ENCODE measurements at regions not wholly inside any gene's neighbourhood (a gene's known extent, or its start where the extent isn't known, plus 50 kb on each side); places are given as distances from the start of the nearest gene placed in this dataset.

DNA sequence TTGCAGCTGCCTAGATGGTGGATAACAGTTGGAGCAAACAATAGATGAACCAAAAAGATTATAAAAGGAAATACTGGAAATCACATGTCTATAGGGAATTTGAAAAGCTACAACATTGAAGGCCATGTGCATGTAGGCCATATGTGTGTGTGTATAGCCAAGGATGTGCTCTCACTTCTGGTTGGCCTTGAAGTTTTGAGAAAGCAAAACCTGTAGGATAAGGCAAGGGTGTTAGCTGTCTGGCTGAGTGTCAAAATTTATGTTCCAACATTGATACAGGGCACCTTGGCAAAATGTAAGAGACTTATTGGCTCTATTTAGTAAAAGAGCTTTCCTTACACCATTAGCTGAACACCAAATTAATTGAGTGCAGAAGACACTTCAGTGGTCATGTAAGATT, 1723.6 kb upstream of the PCDH20 start:
- CTCF ChIA-PET = no interaction called here
- no peak overlapping the region for H3K27ac ChIP-seq (ENCODE audit: insufficient read depth in 1 of 2, low read depth in 1 of 2, low read length in 2 of 2, poor library complexity in 1 of 2, severe bottlenecking in 2 of 2)

GRCh38 chr13:63129995-63130394, 1714.3 kb upstream of the PCDH20 start:
- Histone ChIP-seq H3K4me3 (ENCODE audit: control insufficient read depth in 1 of 7, extremely low read depth in 1 of 7, insufficient read depth in 4 of 7, low read depth in 2 of 7, low read length in 6 of 7) (no peak overlapping the region), H3K36me3 (ENCODE audit: control insufficient read depth in 4 of 4, insufficient read depth in 4 of 4, low read length in 3 of 4) (no peaks in the 10 kb centered on the region), H3K9me3 (ENCODE audit: control extremely low read depth in 1 of 5, control insufficient read depth in 4 of 5, insufficient read depth in 2 of 5, low read depth in 1 of 5, low read length in 4 of 5) (no peaks in the 10 kb centered on the region), H3K27ac (ENCODE audit: insufficient read depth in 1 of 2, low read depth in 1 of 2, low read length in 2 of 2, poor library complexity in 1 of 2, severe bottlenecking in 2 of 2) (no peak overlapping the region), H3K4me1 (ENCODE audit: control extremely low read depth in 1 of 4, control insufficient read depth in 4 of 4, insufficient read depth in 4 of 4, low read length in 3 of 4) (no peaks in the 10 kb centered on the region), H3K27me3 (replicated peaks in 2 of 5; ENCODE audit: control insufficient read depth in 4 of 5, insufficient read depth in 5 of 5, low read length in 4 of 5) (no peaks in the 10 kb centered on the region)
- DNase-seq = no peak
- ChIA-PET CTCF (no interaction called here), POLR2A (no interaction called here)

More for the DNA sequence above, 1723.6 kb upstream of the PCDH20 start:
- Histone ChIP-seq H3K36me3 (ENCODE audit: control insufficient read depth in 4 of 4, insufficient read depth in 4 of 4, low read length in 3 of 4) (no peaks in the 10 kb centered on the region), H3K27me3 (replicated peaks in 2 of 5; ENCODE audit: control insufficient read depth in 4 of 5, insufficient read depth in 5 of 5, low read length in 4 of 5) (no peaks in the 10 kb centered on the region), H3K4me3 (ENCODE audit: control insufficient read depth in 1 of 7, extremely low read depth in 1 of 7, insufficient read depth in 4 of 7, low read depth in 2 of 7, low read length in 6 of 7) (no peak overlapping the region), H3K9me3 (ENCODE audit: control extremely low read depth in 1 of 5, control insufficient read depth in 4 of 5, insufficient read depth in 2 of 5, low read depth in 1 of 5, low read length in 4 of 5) (no peaks in the 10 kb centered on the region), H3K4me1 (ENCODE audit: control extremely low read depth in 1 of 4, control insufficient read depth in 4 of 4, insufficient read depth in 4 of 4, low read length in 3 of 4) (no peaks in the 10 kb centered on the region)
- DNase-seq = no peak
- POLR2A ChIA-PET = no interaction called here

GRCh38 chr13:63128716-63129115, 1713.1 kb upstream of the PCDH20 start:
- no peaks in the 10 kb centered on the region for H3K27me3 ChIP-seq (replicated peaks in 2 of 5; ENCODE audit: control insufficient read depth in 4 of 5, insufficient read depth in 5 of 5, low read length in 4 of 5)
- no peaks in the 10 kb centered on the region for H3K36me3 ChIP-seq (ENCODE audit: control insufficient read depth in 4 of 4, insufficient read depth in 4 of 4, low read length in 3 of 4)
- POLR2A ChIA-PET = no interaction called here
- H3K4me1 ChIP-seq (ENCODE audit: control extremely low read depth in 1 of 4, control insufficient read depth in 4 of 4, insufficient read depth in 4 of 4, low read length in 3 of 4) = no peaks in the 10 kb centered on the region
- H3K27ac ChIP-seq (ENCODE audit: insufficient read depth in 1 of 2, low read depth in 1 of 2, low read length in 2 of 2, poor library complexity in 1 of 2, severe bottlenecking in 2 of 2) = no peak overlapping the region
- CTCF ChIA-PET = interaction anchor here (0.8 kb wide), 1 partner anchor 24 kb away, joined by 3 read pairs; no protein-coding TSS in a partner anchor
- H3K9me3 ChIP-seq (ENCODE audit: control extremely low read depth in 1 of 5, control insufficient read depth in 4 of 5, insufficient read depth in 2 of 5, low read depth in 1 of 5, low read length in 4 of 5) = no peaks in the 10 kb centered on the region
- no peak for DNase-seq
- no peak overlapping the region for H3K4me3 ChIP-seq (ENCODE audit: control insufficient read depth in 1 of 7, extremely low read depth in 1 of 7, insufficient read depth in 4 of 7, low read depth in 2 of 7, low read length in 6 of 7)
- WGBS (ENCODE audit: insufficient coverage) = no CpG with 5 or more reads among the region's 2 CpGs

DNA sequence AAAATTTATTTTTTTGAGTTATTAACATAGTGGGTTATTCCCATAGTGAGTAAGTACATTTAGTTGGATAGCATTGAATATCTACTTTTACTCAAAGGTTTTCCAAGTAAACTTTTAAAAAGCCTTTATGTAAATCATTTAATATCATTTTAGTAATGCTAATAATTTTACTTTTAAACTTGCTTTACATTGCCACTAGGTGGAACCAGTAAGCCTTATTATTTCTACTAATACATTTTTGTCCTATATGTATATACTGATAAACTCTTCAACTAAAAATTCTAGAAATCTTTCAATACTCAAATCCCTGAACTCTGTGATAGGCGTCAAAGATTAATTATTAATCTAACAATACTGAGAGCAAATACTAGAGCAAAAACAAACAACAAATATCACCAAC, 1709.2 kb upstream of the PCDH20 start:
- Histone ChIP-seq H3K27me3 (replicated peaks in 2 of 5; ENCODE audit: control insufficient read depth in 4 of 5, insufficient read depth in 5 of 5, low read length in 4 of 5) (no peaks in the 10 kb centered on the region), H3K36me3 (ENCODE audit: control insufficient read depth in 4 of 4, insufficient read depth in 4 of 4, low read length in 3 of 4) (no peaks in the 10 kb centered on the region), H3K4me3 (ENCODE audit: control insufficient read depth in 1 of 7, extremely low read depth in 1 of 7, insufficient read depth in 4 of 7, low read depth in 2 of 7, low read length in 6 of 7) (no peak overlapping the region), H3K9me3 (ENCODE audit: control extremely low read depth in 1 of 5, control insufficient read depth in 4 of 5, insufficient read depth in 2 of 5, low read depth in 1 of 5, low read length in 4 of 5) (no peaks in the 10 kb centered on the region), H3K27ac (ENCODE audit: insufficient read depth in 1 of 2, low read depth in 1 of 2, low read length in 2 of 2, poor library complexity in 1 of 2, severe bottlenecking in 2 of 2) (no peak overlapping the region), H3K4me1 (ENCODE audit: control extremely low read depth in 1 of 4, control insufficient read depth in 4 of 4, insufficient read depth in 4 of 4, low read length in 3 of 4) (no peaks in the 10 kb centered on the region)
- CTCF ChIA-PET = no interaction called here
- POLR2A ChIA-PET = no interaction called here
- WGBS (ENCODE audit: insufficient coverage) = no CpG with 5 or more reads among the region's 1 CpG
- peak; percentile 6 to 14 (median 12) for DNase-seq

- H3K36me3 ChIP-seq (ENCODE audit: control insufficient read depth in 4 of 4, insufficient read depth in 4 of 4, low read length in 3 of 4) = no peaks in the 10 kb centered on the region
- WGBS (ENCODE audit: insufficient coverage) = no CpG with 5 or more reads among the region's 2 CpGs
- H3K9me3 ChIP-seq (ENCODE audit: control extremely low read depth in 1 of 5, control insufficient read depth in 4 of 5, insufficient read depth in 2 of 5, low read depth in 1 of 5, low read length in 4 of 5) = no peaks in the 10 kb centered on the region
- H3K4me1 ChIP-seq (ENCODE audit: control extremely low read depth in 1 of 4, control insufficient read depth in 4 of 4, insufficient read depth in 4 of 4, low read length in 3 of 4) = no peaks in the 10 kb centered on the region
- no peak for DNase-seq
- no peaks in the 10 kb centered on the region for H3K27me3 ChIP-seq (replicated peaks in 2 of 5; ENCODE audit: control insufficient read depth in 4 of 5, insufficient read depth in 5 of 5, low read length in 4 of 5)
- no peak overlapping the region for H3K27ac ChIP-seq (ENCODE audit: insufficient read depth in 1 of 2, low read depth in 1 of 2, low read length in 2 of 2, poor library complexity in 1 of 2, severe bottlenecking in 2 of 2)
- H3K4me3 ChIP-seq (ENCODE audit: control insufficient read depth in 1 of 7, extremely low read depth in 1 of 7, insufficient read depth in 4 of 7, low read depth in 2 of 7, low read length in 6 of 7) = no peak overlapping the region
- POLR2A ChIA-PET = no interaction called here
- CTCF ChIA-PET = no interaction called here
These were observed 1705.2 kb upstream of the PCDH20 start for GRCh38 chr13:63120883-63121282.

- H3K4me3 ChIP-seq (ENCODE audit: control insufficient read depth in 1 of 7, extremely low read depth in 1 of 7, insufficient read depth in 4 of 7, low read depth in 2 of 7, low read length in 6 of 7) = no peak overlapping the region
- no peak overlapping the region for H3K27ac ChIP-seq (ENCODE audit: insufficient read depth in 1 of 2, low read depth in 1 of 2, low read length in 2 of 2, poor library complexity in 1 of 2, severe bottlenecking in 2 of 2)
- POLR2A ChIA-PET = no interaction called here
- H3K9me3 ChIP-seq (ENCODE audit: control extremely low read depth in 1 of 5, control insufficient read depth in 4 of 5, insufficient read depth in 2 of 5, low read depth in 1 of 5, low read length in 4 of 5) = no peaks in the 10 kb centered on the region
- WGBS (ENCODE audit: insufficient coverage) = 99% methylated on average over 14 of the region's 15 CpGs
- no peaks in the 10 kb centered on the region for H3K27me3 ChIP-seq (replicated peaks in 2 of 5; ENCODE audit: control insufficient read depth in 4 of 5, insufficient read depth in 5 of 5, low read length in 4 of 5)
- DNase-seq = no peak
- no peaks in the 10 kb centered on the region for H3K4me1 ChIP-seq (ENCODE audit: control extremely low read depth in 1 of 4, control insufficient read depth in 4 of 4, insufficient read depth in 4 of 4, low read length in 3 of 4)
- no peaks in the 10 kb centered on the region for H3K36me3 ChIP-seq (ENCODE audit: control insufficient read depth in 4 of 4, insufficient read depth in 4 of 4, low read length in 3 of 4)
- CTCF ChIA-PET = no interaction called here
These were observed 1702.1 kb upstream of the PCDH20 start for GRCh38 chr13:63117710-63118109.

GRCh38 chr13:63112799-63113395, 1697.2 kb upstream of the PCDH20 start:
- Histone ChIP-seq H3K36me3 (ENCODE audit: control insufficient read depth in 4 of 4, insufficient read depth in 4 of 4, low read length in 3 of 4) (no peaks in the 10 kb centered on the region), H3K27ac (ENCODE audit: insufficient read depth in 1 of 2, low read depth in 1 of 2, low read length in 2 of 2, poor library complexity in 1 of 2, severe bottlenecking in 2 of 2) (no peak overlapping the region), H3K4me1 (ENCODE audit: control extremely low read depth in 1 of 4, control insufficient read depth in 4 of 4, insufficient read depth in 4 of 4, low read length in 3 of 4) (no peaks in the 10 kb centered on the region), H3K9me3 (ENCODE audit: control extremely low read depth in 1 of 5, control insufficient read depth in 4 of 5, insufficient read depth in 2 of 5, low read depth in 1 of 5, low read length in 4 of 5) (no peaks in the 10 kb centered on the region), H3K27me3 (replicated peaks in 2 of 5; ENCODE audit: control insufficient read depth in 4 of 5, insufficient read depth in 5 of 5, low read length in 4 of 5) (no peaks in the 10 kb centered on the region), H3K4me3 (ENCODE audit: control insufficient read depth in 1 of 7, extremely low read depth in 1 of 7, insufficient read depth in 4 of 7, low read depth in 2 of 7, low read length in 6 of 7) (no peak overlapping the region)
- ChIA-PET POLR2A (no interaction called here), CTCF (no interaction called here)
- WGBS (ENCODE audit: insufficient coverage) = no CpG with 5 or more reads among the region's 2 CpGs
- no peak for DNase-seq
